ENCODE measurements at regions not wholly inside any gene's neighbourhood (a gene's known extent, or its start where the extent isn't known, plus 50 kb on each side); places are given as distances from the start of the nearest gene placed in this dataset.
"Not testable (repeated sequence)": the region's sequence is repeated elsewhere in the genome, so short reads cannot be mapped to it uniquely, and the experiment has no call there.

DNA sequence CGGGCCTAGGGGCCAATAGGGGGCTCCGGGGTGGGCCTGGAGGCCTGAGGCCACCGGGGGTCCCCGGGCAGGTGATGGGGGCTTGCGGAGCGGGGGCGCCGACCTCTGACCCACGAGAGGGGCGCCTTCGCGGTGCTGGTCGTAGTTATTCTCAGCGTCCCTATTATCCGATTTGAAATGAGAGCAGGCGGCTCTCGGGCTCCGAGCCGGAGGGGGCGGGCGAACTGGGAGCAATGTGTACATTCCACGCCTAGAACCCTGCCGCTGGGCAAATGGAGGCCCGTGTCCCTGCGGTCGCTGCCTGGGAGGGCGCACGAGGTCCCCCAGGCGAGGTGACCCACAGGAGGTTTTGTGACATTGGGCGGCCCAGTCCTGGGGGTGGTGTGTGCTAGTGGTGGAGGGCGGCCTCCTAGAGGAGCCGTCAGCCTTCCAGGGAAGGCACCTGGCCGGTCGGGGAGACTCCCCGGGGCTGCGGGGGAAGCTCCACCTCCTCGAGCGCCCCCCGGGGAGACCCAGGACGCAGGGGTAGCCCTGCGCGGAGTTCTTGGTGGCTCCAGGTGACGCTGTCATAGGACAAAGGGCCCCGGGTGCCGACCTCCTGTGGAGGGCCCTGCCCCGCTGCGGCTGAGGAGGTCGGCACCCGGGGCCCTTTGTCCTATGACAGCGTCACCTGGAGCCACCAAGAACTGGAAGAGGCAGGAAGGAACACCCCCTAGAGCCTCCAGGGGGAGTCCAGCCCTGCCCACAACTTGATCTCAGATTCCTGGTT, 102.6 kb upstream of the PRKX start:
- no peaks in the 10 kb centered on the region for H3K27me3 Mint-ChIP-seq
- peaks cover 4% of the 10 kb centered on the region for H3K36me3 Mint-ChIP-seq
- ATAC-seq (ENCODE audit: low read depth), result no peak

DNA sequence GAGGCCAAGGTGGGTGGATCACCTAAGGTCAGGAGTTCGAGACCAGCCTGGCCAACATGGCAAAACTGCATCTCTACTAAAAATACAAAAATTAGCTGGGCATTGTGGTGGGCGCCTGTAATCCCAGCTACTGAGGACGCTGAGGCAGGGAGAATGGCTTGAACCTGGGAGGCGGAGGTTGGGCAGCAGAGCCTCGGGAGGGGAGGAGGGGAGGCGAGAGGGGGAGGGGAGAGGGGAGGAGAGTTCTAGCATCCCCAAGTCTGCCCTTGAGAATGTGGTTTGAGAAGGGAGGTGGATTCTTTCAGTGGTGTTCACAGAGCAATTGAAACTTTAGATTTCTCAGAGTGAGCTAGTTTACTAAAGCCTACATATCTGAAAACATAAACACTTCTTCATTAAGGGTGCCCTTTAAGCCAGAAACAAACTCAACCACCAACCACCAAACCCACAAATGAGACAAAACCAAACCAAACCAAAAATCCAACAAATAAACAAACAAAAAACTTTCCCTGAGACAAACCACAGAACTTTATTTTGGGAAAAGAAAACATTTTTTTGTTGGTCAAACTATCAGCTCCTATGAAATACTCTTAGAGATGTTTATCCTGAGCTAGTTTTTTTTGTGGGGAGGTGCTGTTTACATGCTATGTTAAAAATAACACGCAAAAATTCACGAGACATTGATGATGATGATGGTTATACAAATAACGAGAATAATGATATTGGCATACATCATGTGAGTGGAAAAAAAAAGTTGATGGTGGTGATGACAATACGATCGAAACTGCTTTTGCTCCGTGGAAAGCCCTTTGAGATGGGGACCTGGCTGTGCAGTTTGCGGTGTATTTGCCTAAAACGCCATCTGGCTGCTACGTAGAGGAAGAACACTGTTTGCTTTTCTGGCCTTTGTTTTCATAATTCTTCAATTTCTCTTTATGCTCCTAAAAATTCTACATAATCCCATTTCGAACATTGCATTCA, 98.2 kb upstream of the PRKX start:
- peak; percentile 15 for ATAC-seq (ENCODE audit: low read depth)
- H3K9me3 Mint-ChIP-seq, result no peaks in the 10 kb centered on the region
- peaks cover 6% of the 10 kb centered on the region for H3K27me3 Mint-ChIP-seq
- no peak overlapping the region for H3K4me3 Mint-ChIP-seq
- H3K27ac Mint-ChIP-seq, result peak overlapping the region; percentile 78
- peak; percentile 22 to 31 for DNase-seq (ENCODE audit: low spot score in 2 of 2)
- no peaks in the 10 kb centered on the region for H3K36me3 Mint-ChIP-seq
- peaks cover 2% of the 10 kb centered on the region for H3K4me1 Mint-ChIP-seq

More for the DNA sequence above, 102.6 kb upstream of the PRKX start:
- DNase-seq (ENCODE audit: low spot score in 2 of 2), result peak; percentile 2 to 55
- Mint-ChIP-seq H3K27ac (no peak overlapping the region), H3K4me1 (peaks cover 2% of the 10 kb centered on the region), H3K9me3 (no peaks in the 10 kb centered on the region), H3K4me3 (peak overlapping the region; percentile 70)

DNA sequence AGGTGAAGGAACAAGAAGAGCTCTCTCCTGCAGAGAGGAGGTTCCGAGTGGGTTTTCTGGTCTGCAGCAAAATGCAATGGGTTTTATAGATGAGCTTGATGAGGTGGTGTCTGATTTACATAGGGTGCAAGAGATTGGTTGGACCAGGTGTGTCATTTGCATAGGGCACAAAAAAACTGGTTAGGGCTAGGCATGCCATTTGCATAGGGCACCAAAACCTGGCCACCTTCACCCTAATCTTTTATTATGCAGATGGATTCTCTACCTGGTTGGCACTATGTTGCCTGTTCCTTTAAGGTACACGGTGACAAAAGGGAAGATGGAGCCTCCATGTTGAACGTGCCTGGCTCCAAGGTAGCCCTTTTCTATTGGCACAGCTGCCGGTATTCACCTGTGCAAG, 94.5 kb upstream of the PRKX start:
- Mint-ChIP-seq H3K4me3 (no peak overlapping the region), H3K27me3 (peaks cover 7% of the 10 kb centered on the region), H3K4me1 (peaks cover 2% of the 10 kb centered on the region), H3K36me3 (no peaks in the 10 kb centered on the region), H3K27ac (no peak overlapping the region), H3K9me3 (no peaks in the 10 kb centered on the region)
- DNase-seq (ENCODE audit: low spot score in 2 of 2) (no peak), ATAC-seq (ENCODE audit: low read depth) (no peak)

GRCh38 chrX:3806630-3807029, 93.2 kb upstream of the PRKX start:
- Mint-ChIP-seq H3K27me3 (peaks cover 7% of the 10 kb centered on the region), H3K36me3 (no peaks in the 10 kb centered on the region), H3K4me1 (peaks cover 2% of the 10 kb centered on the region), H3K4me3 (no peak overlapping the region), H3K9me3 (no peaks in the 10 kb centered on the region), H3K27ac (no peak overlapping the region)
- ATAC-seq (ENCODE audit: low read depth), result no peak
- no peak for DNase-seq (ENCODE audit: low spot score in 2 of 2)

DNA sequence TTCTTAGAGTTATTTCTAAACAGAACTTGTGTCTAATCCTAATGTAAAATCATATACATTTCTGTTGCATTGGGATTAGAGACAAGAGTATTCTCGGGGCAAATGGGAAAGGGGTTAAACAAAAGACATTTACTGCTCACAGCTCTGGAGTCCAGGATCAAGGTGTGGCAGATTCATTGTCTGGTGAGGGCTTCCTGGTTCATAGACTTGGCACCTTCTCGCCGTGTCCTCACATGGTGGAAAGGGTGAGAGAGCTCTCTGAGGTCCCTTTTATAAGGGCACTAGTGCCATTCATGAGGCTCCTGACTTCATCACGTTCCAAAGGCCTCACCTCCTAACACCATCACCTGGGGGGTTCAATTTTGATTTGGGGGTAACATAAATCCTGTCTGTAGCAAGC, 90.3 kb upstream of the PRKX start:
- DNase-seq (ENCODE audit: low spot score in 2 of 2) (no peak), ATAC-seq (ENCODE audit: low read depth) (no peak)
- peaks cover 9% of the 10 kb centered on the region for H3K27me3 Mint-ChIP-seq
- no peaks in the 10 kb centered on the region for H3K4me1 Mint-ChIP-seq
- no peak overlapping the region for H3K4me3 Mint-ChIP-seq
- no peaks in the 10 kb centered on the region for H3K9me3 Mint-ChIP-seq
- H3K27ac Mint-ChIP-seq, result no peak overlapping the region
- H3K36me3 Mint-ChIP-seq, result no peaks in the 10 kb centered on the region

DNA sequence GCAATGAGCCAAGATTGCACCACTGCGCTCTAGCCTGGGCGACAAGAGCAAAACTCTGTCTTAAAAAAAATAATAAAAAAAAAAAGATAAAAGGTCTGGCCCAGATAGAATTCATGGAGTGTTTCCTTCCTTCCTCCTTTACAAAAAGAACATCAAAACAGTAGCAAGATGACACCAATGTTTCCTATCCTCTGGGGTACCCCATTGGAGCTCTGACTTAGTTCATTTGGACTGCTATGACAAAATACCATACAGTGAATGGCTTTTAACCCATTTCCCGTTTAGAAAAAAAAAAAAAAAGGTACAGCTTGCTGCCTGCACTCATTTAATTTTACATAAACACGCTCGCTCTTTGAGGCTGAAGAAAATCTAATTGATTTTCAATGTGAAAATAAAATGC, 89.9 kb upstream of the PRKX start:
- ATAC-seq (ENCODE audit: low read depth) (no peak), DNase-seq (ENCODE audit: low spot score in 2 of 2) (no peak)
- no peak overlapping the region for H3K27ac Mint-ChIP-seq
- peaks cover 7% of the 10 kb centered on the region for H3K27me3 Mint-ChIP-seq
- H3K4me1 Mint-ChIP-seq, result no peaks in the 10 kb centered on the region
- H3K36me3 Mint-ChIP-seq, result no peaks in the 10 kb centered on the region
- no peaks in the 10 kb centered on the region for H3K9me3 Mint-ChIP-seq
- H3K4me3 Mint-ChIP-seq, result no peak overlapping the region

- DNase-seq (ENCODE audit: low spot score in 2 of 2); ATAC-seq (ENCODE audit: low read depth); H3K9me3 Mint-ChIP-seq; H3K27ac Mint-ChIP-seq; H3K27me3 Mint-ChIP-seq; H3K4me1 Mint-ChIP-seq; H3K36me3 Mint-ChIP-seq; H3K4me3 Mint-ChIP-seq: not testable (repeated sequence)
These were observed 82.0 kb upstream of the PRKX start for GRCh38 chrX:3795411-3795810.

- Mint-ChIP-seq H3K4me3 (no peak overlapping the region), H3K9me3 (no peaks in the 10 kb centered on the region), H3K27ac (no peak overlapping the region), H3K4me1 (peaks cover 3% of the 10 kb centered on the region), H3K36me3 (no peaks in the 10 kb centered on the region), H3K27me3 (peaks cover 6% of the 10 kb centered on the region)
- ATAC-seq (ENCODE audit: low read depth) (no peak), DNase-seq (ENCODE audit: low spot score in 2 of 2) (no peak)
These were observed 78.0 kb upstream of the PRKX start for GRCh38 chrX:3791449-3791848.

DNA sequence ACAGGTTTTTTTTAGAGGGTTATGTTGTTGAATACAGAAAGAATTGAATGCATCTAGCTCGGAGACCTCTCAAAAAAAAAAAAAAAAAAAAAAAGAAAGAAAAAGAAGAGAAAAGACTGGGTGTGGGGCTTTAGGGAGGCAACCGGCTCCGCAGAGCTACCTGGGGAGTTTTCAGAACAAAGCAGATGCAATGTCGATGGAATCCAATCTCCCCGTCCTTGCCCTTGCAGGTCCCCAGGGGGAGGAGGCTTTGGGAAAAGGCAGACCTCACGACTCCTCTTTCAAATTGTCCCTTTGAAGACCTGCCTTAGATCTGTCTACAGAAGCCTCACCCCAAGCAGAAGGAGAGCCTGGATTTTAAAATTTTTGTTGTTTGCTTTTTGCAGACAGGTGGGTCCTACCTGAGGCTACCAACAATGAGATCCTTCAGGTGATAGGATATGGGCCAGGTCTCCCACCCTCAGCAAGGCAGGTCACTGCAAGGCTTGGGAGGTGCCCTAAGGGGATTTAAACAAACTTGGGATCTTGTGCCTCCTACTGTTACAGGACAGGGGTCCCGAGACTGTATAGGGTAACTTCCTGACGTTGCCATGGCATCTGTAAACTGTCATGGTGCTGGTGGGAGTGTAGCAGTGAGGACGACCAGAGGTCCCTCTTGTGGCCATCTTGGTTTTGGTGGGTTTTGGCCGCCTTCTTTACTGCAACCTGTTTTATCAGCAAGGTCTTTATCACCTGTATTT, 75.2 kb upstream of the PRKX start:
- H3K27me3 Mint-ChIP-seq, result peaks cover 4% of the 10 kb centered on the region
- DNase-seq (ENCODE audit: low spot score in 2 of 2), result no peak
- no peak overlapping the region for H3K4me3 Mint-ChIP-seq
- H3K27ac Mint-ChIP-seq, result peak overlapping the region; percentile 35
- H3K36me3 Mint-ChIP-seq, result no peaks in the 10 kb centered on the region
- ATAC-seq (ENCODE audit: low read depth), result no peak
- H3K9me3 Mint-ChIP-seq, result no peaks in the 10 kb centered on the region
- no peaks in the 10 kb centered on the region for H3K4me1 Mint-ChIP-seq

DNA sequence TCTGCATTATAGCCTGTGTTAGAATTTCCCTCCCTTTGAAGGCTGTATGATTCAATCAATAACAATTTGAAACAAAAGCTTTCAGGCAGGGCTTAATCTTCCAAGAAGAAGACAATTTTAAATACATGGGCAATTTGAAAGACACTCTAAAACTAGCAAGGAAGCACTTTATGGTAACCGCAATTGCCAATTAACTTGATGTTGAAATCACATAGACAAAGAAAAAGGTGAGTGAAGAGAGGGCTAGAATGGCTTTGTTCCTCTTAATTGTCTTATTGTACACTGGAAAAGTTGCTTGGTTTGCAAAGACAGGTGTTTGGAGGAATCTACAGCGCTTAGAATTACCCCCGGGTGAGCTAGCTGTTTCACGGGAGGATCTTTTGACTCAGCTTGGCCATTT, 74.4 kb upstream of the PRKX start:
- ATAC-seq (ENCODE audit: low read depth), result no peak
- H3K27me3 Mint-ChIP-seq, result peaks cover 4% of the 10 kb centered on the region
- no peak for DNase-seq (ENCODE audit: low spot score in 2 of 2)
- H3K36me3 Mint-ChIP-seq, result no peaks in the 10 kb centered on the region
- H3K9me3 Mint-ChIP-seq, result no peaks in the 10 kb centered on the region
- no peak overlapping the region for H3K4me3 Mint-ChIP-seq
- no peak overlapping the region for H3K27ac Mint-ChIP-seq
- H3K4me1 Mint-ChIP-seq, result no peaks in the 10 kb centered on the region

DNA sequence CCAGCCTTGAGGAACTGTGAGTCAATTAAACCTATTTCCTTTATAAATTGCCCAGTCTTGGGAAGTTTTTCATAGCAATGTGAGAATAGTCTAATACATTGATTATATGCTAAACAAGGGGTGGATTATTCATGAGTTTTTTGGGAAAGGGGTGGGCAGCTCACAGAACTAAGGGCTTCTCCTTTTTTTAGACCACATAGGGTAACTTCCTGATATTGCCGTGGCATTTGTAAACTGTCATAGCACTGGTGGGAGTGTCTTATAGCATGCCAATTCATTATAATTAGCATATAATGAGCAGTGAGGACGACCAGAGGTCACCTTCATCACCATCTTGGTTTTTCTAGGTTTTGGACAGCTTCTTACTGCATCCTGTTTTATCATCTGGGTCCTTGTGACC, 72.4 kb upstream of the PRKX start:
- H3K27me3 Mint-ChIP-seq; H3K36me3 Mint-ChIP-seq; DNase-seq (ENCODE audit: low spot score in 2 of 2); ATAC-seq (ENCODE audit: low read depth); H3K27ac Mint-ChIP-seq; H3K4me1 Mint-ChIP-seq; H3K4me3 Mint-ChIP-seq; H3K9me3 Mint-ChIP-seq: not testable (repeated sequence)

DNA sequence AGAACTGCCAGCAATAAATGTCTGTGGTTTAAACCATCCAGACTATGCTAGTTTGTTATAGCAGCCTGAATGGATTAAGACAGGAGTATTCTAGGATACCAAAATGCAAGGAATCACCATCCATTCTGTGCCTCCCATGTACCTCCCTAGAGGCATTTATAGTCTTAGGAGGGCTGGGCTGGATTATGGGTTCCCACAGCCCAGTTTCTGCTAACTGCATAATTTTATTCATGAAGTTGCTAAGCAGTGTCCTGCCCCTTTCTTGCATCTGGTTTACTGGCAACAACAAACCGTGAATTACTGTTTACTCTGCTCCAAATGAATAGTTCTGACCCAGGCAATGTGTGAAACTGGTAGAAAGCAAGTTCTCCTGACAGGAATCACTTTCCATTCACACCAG, 67.1 kb upstream of the PRKX start:
- no peaks in the 10 kb centered on the region for H3K36me3 Mint-ChIP-seq
- H3K27me3 Mint-ChIP-seq, result peaks cover 1% of the 10 kb centered on the region
- ATAC-seq (ENCODE audit: low read depth) (no peak), DNase-seq (ENCODE audit: low spot score in 2 of 2) (no peak)
- no peaks in the 10 kb centered on the region for H3K4me1 Mint-ChIP-seq
- no peak overlapping the region for H3K4me3 Mint-ChIP-seq
- no peak overlapping the region for H3K27ac Mint-ChIP-seq
- no peaks in the 10 kb centered on the region for H3K9me3 Mint-ChIP-seq

GRCh38 chrX:3779546-3779945, 66.1 kb upstream of the PRKX start:
- H3K36me3 Mint-ChIP-seq, result no peaks in the 10 kb centered on the region
- ATAC-seq (ENCODE audit: low read depth) (no peak), DNase-seq (ENCODE audit: low spot score in 2 of 2) (no peak)
- no peak overlapping the region for H3K27ac Mint-ChIP-seq
- no peaks in the 10 kb centered on the region for H3K4me1 Mint-ChIP-seq
- H3K4me3 Mint-ChIP-seq, result no peak overlapping the region
- H3K27me3 Mint-ChIP-seq, result peaks cover 2% of the 10 kb centered on the region
- H3K9me3 Mint-ChIP-seq, result no peaks in the 10 kb centered on the region

- Mint-ChIP-seq H3K4me1 (no peaks in the 10 kb centered on the region), H3K9me3 (no peaks in the 10 kb centered on the region), H3K27me3 (peaks cover 2% of the 10 kb centered on the region), H3K4me3 (no peak overlapping the region), H3K27ac (no peak overlapping the region), H3K36me3 (no peaks in the 10 kb centered on the region)
- no peak for DNase-seq (ENCODE audit: low spot score in 2 of 2)
- no peak for ATAC-seq (ENCODE audit: low read depth)
These were observed 64.0 kb upstream of the PRKX start for GRCh38 chrX:3777416-3777815.
